GM12874 (cell line): ENCODE measurements at regions not wholly inside any gene's neighbourhood (a gene's known extent, or its start where the extent isn't known, plus 50 kb on each side); places are given as distances from the start of the nearest gene placed in this dataset.

Experiments
- CTCF ChIP-seq: IDR thresholded peaks from 2 replicates; pipeline ENCODE4 v1.5.1; 2011; ENCODE audit warnings: low read depth, mild to moderate bottlenecking, control low read depth, low read length, moderate library complexity; ENCODE audit not compliant: insufficient read depth

- no peak for TF ChIP-seq CTCF
Observed at GRCh38 chr7:35419391-35419755, 165.5 kb upstream of the TBX20 start.

- TF ChIP-seq CTCF, result no peak
Observed at GRCh38 chr7:35418716-35419390, 165.0 kb upstream of the TBX20 start.

- TF ChIP-seq CTCF, result no peak
Observed at GRCh38 chr7:35416568-35416967, 162.7 kb upstream of the TBX20 start.

GRCh38 chr7:35415411-35415822 lies 161.5 kb upstream of the TBX20 start:
- no peak for TF ChIP-seq CTCF

GRCh38 chr7:35411331-35411730 lies 157.4 kb upstream of the TBX20 start:
- TF ChIP-seq CTCF, result no peak

GRCh38 chr7:35405461-35405860 lies 151.6 kb upstream of the TBX20 start:
- no peak for TF ChIP-seq CTCF

- TF ChIP-seq CTCF, result no peak
Observed at GRCh38 chr7:35401217-35401879, 147.4 kb upstream of the TBX20 start.
